H4 (cell line): ENCODE measurements at regions not wholly inside any gene's neighbourhood (a gene's known extent, or its start where the extent isn't known, plus 50 kb on each side); places are given as distances from the start of the nearest gene placed in this dataset.
A peak's percentile ranks its signal among the peaks of the same experiment; 100 is the strongest.
"Not testable (repeated sequence)": the region's sequence is repeated elsewhere in the genome, so short reads cannot be mapped to it uniquely, and the experiment has no call there.

Source experiments
- DNase-seq: peaks from one replicate; pipeline ENCODE4 v3.0.0-alpha.2; 2015; ENCODE audit warnings: low spot score

- DNase-seq = peak; percentile 21
Observed at GRCh38 chr7:115276791-115277190, 354.9 kb downstream of the MDFIC start.

- not testable (repeated sequence) for DNase-seq
Observed at GRCh38 chr7:115273855-115274254, 352.0 kb downstream of the MDFIC start.

- no peak for DNase-seq
Observed at GRCh38 chr7:115273139-115273772, 351.4 kb downstream of the MDFIC start.

GRCh38 chr7:115271332-115272235 is 349.7 kb downstream of the MDFIC start:
- no peak for DNase-seq

- no peak for DNase-seq
Observed at GRCh38 chr7:115269486-115269885, 347.6 kb downstream of the MDFIC start.

GRCh38 chr7:115267503-115267902 is 345.6 kb downstream of the MDFIC start:
- no peak for DNase-seq

- DNase-seq = no peak
Observed at GRCh38 chr7:115260381-115260780, 338.5 kb downstream of the MDFIC start.

- no peak for DNase-seq
Observed at GRCh38 chr7:115252461-115252860, 330.6 kb downstream of the MDFIC start.

GRCh38 chr7:115249080-115249479 is 327.2 kb downstream of the MDFIC start:
- peak; percentile 13 for DNase-seq

GRCh38 chr7:115241151-115241550 is 319.3 kb downstream of the MDFIC start:
- no peak for DNase-seq

GRCh38 chr7:115240242-115240641 is 318.3 kb downstream of the MDFIC start:
- DNase-seq = peak; percentile 29

- no peak for DNase-seq
Observed at GRCh38 chr7:115235075-115235474, 313.2 kb downstream of the MDFIC start.

- DNase-seq = no peak
Observed at GRCh38 chr7:115233809-115234208, 311.9 kb downstream of the MDFIC start.

- no peak for DNase-seq
Observed at GRCh38 chr7:115232041-115232440, 310.1 kb downstream of the MDFIC start.

- DNase-seq = peak; percentile 87
Observed at GRCh38 chr7:115230882-115231571, 309.1 kb downstream of the MDFIC start.

- no peak for DNase-seq
Observed at GRCh38 chr7:115229401-115230105, 307.7 kb downstream of the MDFIC start.

- DNase-seq = no peak
Observed at GRCh38 chr7:115227473-115228235, 305.8 kb downstream of the MDFIC start.

- DNase-seq = no peak
Observed at GRCh38 chr7:115226410-115226809, 304.5 kb downstream of the MDFIC start.

- DNase-seq = no peak
Observed at GRCh38 chr7:115224922-115225321, 303.0 kb downstream of the MDFIC start.

- no peak for DNase-seq
Observed at GRCh38 chr7:115223959-115224358, 302.1 kb downstream of the MDFIC start.

GRCh38 chr7:115221456-115221855 is 299.6 kb downstream of the MDFIC start:
- no peak for DNase-seq
